NCI-H345 (cell line): ENCODE measurements at regions not wholly inside any gene's neighbourhood (a gene's known extent, or its start where the extent isn't known, plus 50 kb on each side); places are given as distances from the start of the nearest gene placed in this dataset.
"Not testable (repeated sequence)": the region's sequence is repeated elsewhere in the genome, so short reads cannot be mapped to it uniquely, and the experiment has no call there.

Experiments used
- DNase-seq: peaks from one replicate; lab custom pipeline; 2025; lab: John Stamatoyannopoulos, UW

- no peak for DNase-seq
Measured at GRCh38 chr13:44848920-44849676, 140.2 kb downstream of the NUFIP1 start.

- not testable (repeated sequence) for DNase-seq
Measured at GRCh38 chr13:44845281-44846058, 143.8 kb downstream of the NUFIP1 start.

- DNase-seq: no peak
Measured at GRCh38 chr13:44844786-44845185, 144.5 kb downstream of the NUFIP1 start.

GRCh38 chr13:44843403-44843802 lies 145.9 kb downstream of the NUFIP1 start:
- no peak for DNase-seq

- no peak for DNase-seq
Measured at GRCh38 chr13:44842158-44842557, 147.1 kb downstream of the NUFIP1 start.

- DNase-seq: no peak
Measured at GRCh38 chr13:44840131-44840530, 149.1 kb downstream of the NUFIP1 start.

GRCh38 chr13:44837250-44837649 lies 152.0 kb downstream of the NUFIP1 start:
- no peak for DNase-seq

GRCh38 chr13:44834404-44834803 lies 154.9 kb downstream of the NUFIP1 start:
- no peak for DNase-seq

GRCh38 chr13:44833626-44834025 lies 155.6 kb downstream of the NUFIP1 start:
- DNase-seq: no peak

GRCh38 chr13:44833139-44833538 lies 156.1 kb downstream of the NUFIP1 start:
- no peak for DNase-seq

GRCh38 chr13:44826591-44827350 lies 162.5 kb downstream of the NUFIP1 start:
- no peak for DNase-seq

GRCh38 chr13:44825953-44826352 lies 163.3 kb downstream of the NUFIP1 start:
- no peak for DNase-seq

GRCh38 chr13:44823555-44823954 lies 165.7 kb downstream of the NUFIP1 start:
- DNase-seq: not testable (repeated sequence)

GRCh38 chr13:44822291-44822690 lies 167.0 kb downstream of the NUFIP1 start:
- no peak for DNase-seq

- DNase-seq: no peak
Measured at GRCh38 chr13:44819772-44820171, 169.5 kb downstream of the NUFIP1 start.

GRCh38 chr13:44819245-44819644 lies 170.0 kb downstream of the NUFIP1 start:
- DNase-seq: no peak

- peak; percentile 27 for DNase-seq
Measured at GRCh38 chr13:44818428-44818827, 170.8 kb downstream of the NUFIP1 start.

- no peak for DNase-seq
Measured at GRCh38 chr13:44818016-44818415, 171.3 kb downstream of the NUFIP1 start.

- no peak for DNase-seq
Measured at GRCh38 chr13:44817131-44817671, 172.1 kb downstream of the NUFIP1 start.

- no peak for DNase-seq
Measured at GRCh38 chr13:44816701-44817100, 172.6 kb downstream of the NUFIP1 start.

GRCh38 chr13:44815623-44816022 lies 173.6 kb downstream of the NUFIP1 start:
- DNase-seq: no peak

- no peak for DNase-seq
Measured at GRCh38 chr13:44814836-44815235, 174.4 kb downstream of the NUFIP1 start.
